ENCODE measurements at regions not wholly inside any gene's neighbourhood (a gene's known extent, or its start where the extent isn't known, plus 50 kb on each side); places are given as distances from the start of the nearest gene placed in this dataset.

DNA sequence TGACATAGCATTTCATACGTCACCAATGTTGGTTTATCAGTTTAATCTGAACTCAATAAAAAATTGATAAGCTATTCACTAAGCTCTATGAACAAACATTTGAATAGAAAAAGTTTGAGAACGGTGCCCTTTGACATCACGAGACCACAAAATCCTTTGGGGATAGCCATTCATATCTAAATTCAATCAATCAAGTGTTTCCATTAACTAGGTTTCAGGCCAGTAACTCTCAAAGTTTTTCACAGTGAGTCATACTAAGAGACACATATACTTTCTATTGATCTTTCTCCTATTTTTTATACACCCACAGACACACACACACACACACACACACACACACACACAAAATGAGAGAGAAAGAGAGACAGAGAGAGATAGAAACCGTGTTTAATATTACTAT, 235.4 kb upstream of the SNX7 start:
- DNase-seq (ENCODE audit: low read depth, low spot score) = no peak

GRCh38 chr1:98422816-98423215, 238.7 kb upstream of the SNX7 start:
- no peak for DNase-seq (ENCODE audit: low read depth, low spot score)

DNA sequence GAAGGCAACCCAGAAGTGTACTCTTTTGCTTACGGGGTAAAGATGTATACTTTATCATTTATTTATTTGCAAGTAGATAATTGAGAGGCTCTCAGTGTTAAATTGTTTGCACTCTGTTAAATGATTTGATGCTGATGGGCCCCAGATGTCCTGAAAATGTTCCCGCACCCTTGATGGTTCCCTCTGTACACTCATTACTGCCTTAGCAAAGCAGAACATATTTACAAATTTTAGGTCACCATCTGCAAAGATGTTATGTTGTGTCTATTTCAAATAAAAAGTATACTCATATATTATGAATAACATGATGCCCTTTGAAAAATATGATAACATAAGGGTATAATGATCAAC, 240.5 kb upstream of the SNX7 start:
- DNase-seq (ENCODE audit: low read depth, low spot score) = no peak

DNA sequence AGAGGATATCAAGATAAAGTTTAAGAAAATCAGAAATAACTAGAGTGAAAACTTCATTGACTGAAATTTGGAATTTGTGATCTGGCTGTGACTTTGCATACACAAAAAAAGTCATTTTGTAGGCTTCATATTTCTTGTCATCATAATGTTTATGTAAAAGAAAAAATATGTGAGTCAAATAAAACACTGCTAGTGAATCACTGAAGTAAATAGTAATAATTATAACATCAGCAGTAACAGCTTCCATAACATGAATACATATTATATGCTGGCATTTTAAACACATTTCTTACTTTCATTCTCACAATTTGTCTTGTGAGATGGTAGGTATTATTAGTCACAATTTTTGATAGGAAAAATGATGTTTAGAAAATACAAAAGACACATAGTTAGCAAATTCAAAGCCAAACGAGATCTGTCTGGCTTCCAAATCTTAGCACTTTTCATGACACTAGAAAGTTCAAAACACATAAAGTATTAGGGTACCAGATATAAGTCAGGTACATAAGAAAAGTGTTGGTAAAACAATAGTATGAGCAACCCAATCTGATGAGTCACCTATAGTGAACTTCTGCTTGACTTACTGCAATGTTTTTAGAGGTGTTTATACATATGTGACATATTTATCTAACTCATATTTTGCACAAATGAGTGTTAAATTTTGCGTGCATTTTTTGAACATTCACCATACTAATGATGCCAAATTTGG, 241.0 kb upstream of the SNX7 start:
- no peak for DNase-seq (ENCODE audit: low read depth, low spot score)

DNA sequence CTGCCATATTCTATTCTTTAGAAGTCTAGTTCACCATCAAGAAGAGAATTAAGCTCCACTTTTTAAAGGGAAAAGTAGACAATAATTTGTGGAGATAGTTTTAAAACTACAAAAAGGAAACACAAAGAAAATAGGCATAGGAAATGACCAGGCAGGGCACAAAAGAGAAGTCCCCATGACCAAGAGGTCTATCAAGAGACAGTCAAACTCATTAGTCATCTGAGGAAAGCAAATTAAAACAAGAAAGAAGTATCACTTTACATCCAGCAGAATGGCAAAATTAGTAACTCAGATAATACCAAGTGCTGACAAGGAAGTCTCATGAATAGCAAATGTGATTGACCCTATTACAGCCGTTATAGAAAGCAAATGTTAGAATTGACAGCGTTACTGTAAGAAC, 243.7 kb upstream of the SNX7 start:
- no peak for DNase-seq (ENCODE audit: low read depth, low spot score)

DNA sequence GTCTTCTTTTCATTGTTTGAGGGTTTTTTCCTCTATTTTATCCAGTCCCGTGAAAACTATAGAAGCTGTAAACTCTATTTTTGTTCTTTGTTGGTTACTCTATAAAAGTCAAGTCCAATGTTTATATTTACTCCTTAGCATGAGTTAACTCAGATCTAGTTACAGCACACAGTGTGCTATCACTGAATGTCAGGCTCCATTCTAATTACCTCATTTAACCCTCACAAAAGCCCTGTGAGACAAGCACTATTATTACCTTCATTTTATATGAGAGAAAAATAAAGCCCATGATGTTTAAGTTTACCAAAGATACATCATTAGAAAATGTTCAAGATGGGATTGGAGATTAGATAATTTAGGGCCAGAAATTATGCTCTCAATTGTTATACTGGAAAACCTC, 251.4 kb upstream of the SNX7 start:
- no peak for DNase-seq (ENCODE audit: low read depth, low spot score)

DNA sequence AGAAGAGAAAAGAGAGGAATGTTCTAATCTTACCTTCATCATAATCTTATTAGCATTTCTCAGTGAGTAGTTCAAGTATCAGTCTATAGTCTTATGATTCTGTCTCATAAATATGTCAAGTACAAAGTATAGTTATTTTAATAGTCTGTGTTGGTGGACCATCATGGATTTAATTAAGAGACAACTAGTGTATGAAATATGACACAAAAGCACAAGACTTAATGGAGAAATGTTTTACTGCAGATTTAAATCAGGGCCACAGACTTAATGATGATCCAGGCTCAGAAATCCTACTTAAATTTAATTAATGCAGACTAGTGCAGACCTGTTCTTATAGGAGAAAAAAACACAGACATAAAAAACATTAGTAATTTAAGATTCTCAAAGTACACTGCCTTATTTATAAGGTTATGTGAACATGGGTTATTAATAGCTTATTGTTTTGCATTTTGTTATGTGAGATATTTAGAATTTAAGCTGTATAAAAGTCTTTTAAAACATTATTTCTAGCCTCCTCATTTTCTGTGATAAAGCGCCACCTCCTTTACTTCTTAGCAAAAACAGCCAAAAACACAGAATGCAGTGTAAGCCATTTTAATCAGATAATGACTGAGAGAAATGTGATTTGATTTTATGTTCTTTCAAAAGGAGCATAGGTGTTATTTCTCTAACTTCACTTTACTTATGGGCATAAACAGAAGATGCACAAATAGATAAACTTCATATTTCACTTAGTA, 255.0 kb upstream of the SNX7 start:
- no peak for DNase-seq (ENCODE audit: low read depth, low spot score)

- DNase-seq (ENCODE audit: low read depth, low spot score) = no peak
Measured at GRCh38 chr1:98405581-98406074, 255.9 kb upstream of the SNX7 start.

GRCh38 chr1:98404866-98405265, 256.7 kb upstream of the SNX7 start:
- DNase-seq (ENCODE audit: low read depth, low spot score) = no peak

GRCh38 chr1:98403963-98404480, 257.5 kb upstream of the SNX7 start:
- no peak for DNase-seq (ENCODE audit: low read depth, low spot score)

DNA sequence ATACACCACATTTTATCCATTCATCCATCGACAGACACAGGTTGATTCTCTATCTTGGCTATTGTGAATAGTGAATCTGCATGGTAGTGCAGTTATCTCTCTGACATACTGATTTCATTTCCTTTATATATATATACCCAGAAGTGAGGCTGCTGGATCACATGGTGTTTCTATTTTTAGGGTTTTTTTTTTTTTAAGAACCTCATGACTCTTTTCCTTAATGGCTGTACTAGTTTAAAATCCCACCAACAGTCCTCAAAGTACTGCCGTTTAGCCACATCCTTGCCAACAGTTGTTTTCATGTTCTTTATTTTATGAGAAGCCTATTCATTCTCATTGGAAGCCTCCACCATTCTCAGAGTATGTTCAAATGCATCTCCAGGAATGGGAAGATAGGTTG, 258.7 kb upstream of the SNX7 start:
- no peak for DNase-seq (ENCODE audit: low read depth, low spot score)

DNA sequence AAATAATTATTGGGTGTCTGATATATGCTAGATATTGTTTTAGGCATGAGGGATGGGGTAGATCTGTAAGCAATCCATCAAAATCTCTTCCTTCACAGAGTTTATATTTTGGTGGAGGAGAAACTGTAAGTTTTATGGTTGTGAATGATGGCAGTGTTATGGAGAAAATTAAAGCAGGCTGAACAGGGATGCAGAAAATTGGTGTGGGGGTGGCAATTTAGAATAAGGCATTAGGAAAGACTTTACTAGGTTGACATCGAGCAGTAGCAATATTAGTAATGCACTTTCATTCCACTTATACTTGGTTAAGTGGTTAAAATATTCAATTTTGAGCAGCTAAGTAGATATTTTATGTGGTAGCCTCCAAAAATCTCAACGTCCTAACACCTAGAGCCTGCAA, 261.1 kb upstream of the SNX7 start:
- DNase-seq (ENCODE audit: low read depth, low spot score) = no peak

DNA sequence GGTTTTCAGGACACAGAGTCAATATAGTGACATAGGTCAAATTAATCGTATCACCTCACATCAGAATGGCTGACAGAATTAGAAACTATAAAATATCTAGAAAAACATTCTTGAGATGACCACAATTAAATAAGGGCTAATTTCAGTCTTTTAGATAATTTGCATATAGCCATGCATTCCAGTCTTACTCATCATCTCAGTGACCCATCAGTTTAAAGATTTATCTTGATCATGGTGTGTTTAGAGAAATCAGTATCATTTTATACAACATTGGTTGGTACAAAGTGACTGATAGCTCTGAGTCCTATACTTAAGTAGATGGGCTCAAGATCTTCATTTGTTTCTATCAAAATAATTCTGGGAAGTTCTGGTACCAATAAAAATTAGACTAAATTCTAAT, 262.3 kb upstream of the SNX7 start:
- no peak for DNase-seq (ENCODE audit: low read depth, low spot score)

DNA sequence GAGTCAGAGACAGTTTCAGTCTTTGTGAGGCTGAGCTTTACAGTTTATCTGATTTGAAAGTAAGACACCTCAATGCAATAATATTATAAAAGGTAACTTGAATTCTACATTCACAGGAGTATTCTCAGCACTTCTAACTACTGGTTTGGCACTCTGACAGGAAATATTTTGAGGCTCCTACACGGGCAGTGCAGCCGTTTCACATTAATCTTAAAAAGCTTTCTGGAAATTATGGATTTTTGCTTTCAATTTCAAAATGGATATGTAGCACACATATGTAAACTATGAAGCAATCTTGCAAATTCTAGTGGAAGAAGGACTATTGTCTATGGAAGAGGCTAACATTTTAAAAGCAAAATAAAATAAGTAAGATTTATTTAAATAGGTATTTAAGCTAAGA, 262.9 kb upstream of the SNX7 start:
- DNase-seq (ENCODE audit: low read depth, low spot score) = no peak

DNA sequence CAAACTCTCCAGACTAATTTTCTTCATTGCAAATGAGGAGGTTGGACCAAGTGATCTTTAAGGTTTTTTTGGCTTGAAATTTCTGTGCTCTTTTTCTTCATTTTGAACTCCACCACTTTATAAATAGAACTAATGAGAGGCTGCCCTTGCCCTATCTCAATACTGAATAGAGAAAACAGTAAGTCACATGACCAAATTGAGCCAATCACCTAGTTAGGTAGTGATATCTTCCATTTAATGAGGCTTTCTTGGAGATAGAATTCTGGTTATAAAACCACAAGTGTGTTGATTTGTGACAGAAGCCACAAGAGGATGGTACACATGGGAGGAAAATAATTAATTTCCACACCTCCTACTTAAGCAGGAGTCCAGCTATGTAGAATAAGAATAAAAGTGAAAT, 263.4 kb upstream of the SNX7 start:
- DNase-seq (ENCODE audit: low read depth, low spot score) = no peak

GRCh38 chr1:98393719-98394118, 267.8 kb upstream of the SNX7 start:
- no peak for DNase-seq (ENCODE audit: low read depth, low spot score)

GRCh38 chr1:98391175-98391574, 270.3 kb upstream of the SNX7 start:
- DNase-seq (ENCODE audit: low read depth, low spot score) = no peak

- DNase-seq (ENCODE audit: low read depth, low spot score) = no peak
Measured at GRCh38 chr1:98389809-98390208, 271.7 kb upstream of the SNX7 start.

DNA sequence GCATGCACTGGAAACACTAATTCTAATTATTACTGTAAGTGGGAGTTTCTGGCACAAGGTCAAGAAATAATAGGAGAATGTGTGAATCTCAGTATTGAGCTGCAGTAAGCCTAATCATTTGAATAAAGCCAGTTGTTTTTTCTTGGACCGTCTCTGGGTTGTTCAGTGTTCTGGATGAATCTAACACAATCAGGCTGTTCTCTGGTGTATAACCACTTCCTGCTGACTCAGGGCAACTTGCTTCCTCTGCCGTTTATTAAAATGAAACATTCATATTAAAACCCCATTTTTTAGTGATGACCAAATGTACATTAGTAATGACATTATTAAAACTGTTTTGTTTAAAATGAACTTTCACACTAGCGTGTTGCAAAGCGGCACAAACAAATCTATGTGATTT, 273.1 kb upstream of the SNX7 start:
- no peak for DNase-seq (ENCODE audit: low read depth, low spot score)

DNA sequence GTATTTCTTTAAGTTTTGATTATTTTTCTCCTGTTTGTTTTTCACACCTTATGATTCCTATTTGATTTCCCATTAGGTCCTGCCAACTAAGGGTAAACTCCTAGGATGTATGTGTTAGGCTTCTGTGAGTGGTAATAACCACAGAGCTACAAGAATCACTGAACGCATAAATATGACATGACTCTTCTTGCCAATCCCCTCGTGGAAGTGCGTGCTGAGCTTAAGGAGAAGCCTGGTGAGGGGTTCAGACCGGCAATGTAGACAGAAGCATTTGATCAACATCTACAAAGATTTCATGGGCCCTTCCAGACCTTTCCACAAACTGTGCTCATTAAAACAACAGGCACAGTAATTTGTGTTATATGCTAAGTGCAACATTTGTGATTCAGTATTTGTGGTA, 273.8 kb upstream of the SNX7 start:
- no peak for DNase-seq (ENCODE audit: low read depth, low spot score)

- no peak for DNase-seq (ENCODE audit: low read depth, low spot score)
Measured at GRCh38 chr1:98386675-98387440, 274.7 kb upstream of the SNX7 start.

- no peak for DNase-seq (ENCODE audit: low read depth, low spot score)
Measured at GRCh38 chr1:98385652-98386051, 275.9 kb upstream of the SNX7 start.

Data from brain pericyte (primary cell).